IMR-90 (cell line): ENCODE measurements at regions not wholly inside any gene's neighbourhood (a gene's known extent, or its start where the extent isn't known, plus 50 kb on each side); places are given as distances from the start of the nearest gene placed in this dataset.

Experiments
- ATAC-seq: fragments of 200-7000 bp; cut with Tn5 transposase; 2 replicates; pipeline ENCODE4 v1.9.1; 2020; ENCODE audit warnings: low read depth, mild to moderate bottlenecking, moderate library complexity
- BruUV-seq: library from RNA; stranded (reverse); fragments of 400-500 nt; replicated peaks from 2 replicates; lab custom pipeline; 2021; lab: Mats Ljungman, UMichigan
- CTCF ChIA-PET: fragments of 300-600 bp; formaldehyde crosslinking; extraction: SDS; loops from one replicate; lab custom pipeline; 2021; ENCODE audit warnings: antibody characterized with exemption; lab: Yijun Ruan, JAX
- POLR2A ChIA-PET: fragments of 300-600 bp; sonication (Branson Sonifier 250); formaldehyde crosslinking; loops from one replicate; lab custom pipeline; 2022; ENCODE audit warnings: antibody characterized with exemption; ENCODE audit not compliant: unreplicated experiment; lab: Charles Lee
- DNase-seq: peaks from one replicate; pipeline ENCODE4 v3.0.0; 2013
- H2AFZ ChIP-seq: replicated peaks from 2 replicates; pipeline ENCODE3; 2013; ENCODE audit warnings: low read length, mild to moderate bottlenecking; ENCODE audit not compliant: poor library complexity
- H2AK5ac ChIP-seq: 2 replicates; pipeline ENCODE4 v1.6.1; 2013; ENCODE audit warnings: low read depth, low read length, inconsistent platforms
- H2AK9ac ChIP-seq: replicated peaks from 2 replicates; pipeline ENCODE3; 2013; ENCODE audit warnings: mild to moderate bottlenecking, low read depth, low read length, moderate library complexity; ENCODE audit not compliant: poor library complexity
- H2BK120ac ChIP-seq: 2 replicates; pipeline ENCODE4 v1.6.1; 2013; ENCODE audit warnings: low read depth, low read length, inconsistent platforms
- H2BK15ac ChIP-seq: 3 replicates; pipeline ENCODE4 v1.6.1; 2013; ENCODE audit warnings: low read depth, low read length, inconsistent platforms
- H2BK20ac ChIP-seq: 2 replicates; pipeline ENCODE4 v1.6.1; 2013; ENCODE audit warnings: low read depth, mild to moderate bottlenecking, inconsistent platforms, low read length, moderate library complexity
- H2BK5ac ChIP-seq: 2 replicates; pipeline ENCODE4 v1.6.1; 2013; ENCODE audit warnings: mild to moderate bottlenecking, low read depth, low read length, inconsistent platforms; ENCODE audit not compliant: poor library complexity, severe bottlenecking
- H3K14ac ChIP-seq: replicated peaks from 2 replicates; pipeline ENCODE4 v1.6.1; 2013; ENCODE audit warnings: low read depth, low read length, inconsistent platforms
- H3K18ac ChIP-seq: 2 replicates; pipeline ENCODE4 v1.6.1; 2013; ENCODE audit warnings: low read depth, low read length, control low read depth
- H3K23ac ChIP-seq: 2 replicates; pipeline ENCODE4 v1.6.1; 2013; ENCODE audit warnings: low read depth, low read length, inconsistent platforms
- H3K27ac ChIP-seq: 2 replicates; pipeline ENCODE4 v1.5.1; 2013; ENCODE audit warnings: mild to moderate bottlenecking, control low read depth, low read length; ENCODE audit not compliant: insufficient read depth
- H3K27me3 ChIP-seq: 2 replicates; pipeline ENCODE4 v1.6.1; 2013; ENCODE audit warnings: low read length; ENCODE audit not compliant: control insufficient read depth, insufficient read depth
- H3K36me3 ChIP-seq: 2 replicates; pipeline ENCODE4 v1.6.1; 2013; ENCODE audit warnings: low read length, mixed read lengths; ENCODE audit not compliant: control insufficient read depth, insufficient read depth
- H3K4ac ChIP-seq: 2 replicates; pipeline ENCODE4 v1.6.1; 2013; ENCODE audit warnings: low read depth, low read length, inconsistent platforms
- H3K4me1 ChIP-seq: 2 replicates; pipeline ENCODE4 v1.6.1; 2013; ENCODE audit warnings: low read length, mixed read lengths; ENCODE audit not compliant: control insufficient read depth, insufficient read depth
- H3K4me2 ChIP-seq: 2 replicates; pipeline ENCODE4 v1.6.1; 2013; ENCODE audit warnings: low read depth, mild to moderate bottlenecking, control low read depth, low read length, moderate library complexity
- H3K4me3 ChIP-seq: 2 replicates; pipeline ENCODE4 v1.5.1; 2013; ENCODE audit warnings: low read depth, mild to moderate bottlenecking, control low read depth, low read length, moderate library complexity; ENCODE audit not compliant: insufficient read depth
- H3K56ac ChIP-seq: 2 replicates; pipeline ENCODE4 v1.6.1; 2013; ENCODE audit warnings: low read length, inconsistent platforms; ENCODE audit not compliant: insufficient read depth; ENCODE audit errors: extremely low read depth
- H3K79me1 ChIP-seq, 2 experiments: 2 replicates each; pipeline ENCODE4 v1.6.1; 2013; ENCODE audit warnings: low read length in 2 of 2, inconsistent platforms in 1 of 2, low read depth in 1 of 2
- H3K9ac ChIP-seq: 2 replicates; pipeline ENCODE4 v1.6.1; 2013; ENCODE audit warnings: low read depth, low read length, control low read depth
- H3K9me1 ChIP-seq: 2 replicates; pipeline ENCODE4 v1.6.1; 2013; ENCODE audit warnings: low read length, inconsistent platforms; ENCODE audit not compliant: insufficient read depth
- H3K9me3 ChIP-seq: 2 replicates; pipeline ENCODE4 v1.6.1; 2013; ENCODE audit warnings: low read length; ENCODE audit not compliant: control insufficient read depth, insufficient read depth
- H4K20me1 ChIP-seq: 2 replicates; pipeline ENCODE4 v1.6.1; 2013; ENCODE audit warnings: low read length, inconsistent platforms; ENCODE audit not compliant: insufficient read depth
- H4K5ac ChIP-seq: 2 replicates; pipeline ENCODE4 v1.6.1; 2013; ENCODE audit warnings: mild to moderate bottlenecking, low read depth, low read length, control low read depth
- H4K8ac ChIP-seq, 2 experiments: 2 replicates each; pipeline ENCODE4 v1.6.1; 2013; ENCODE audit warnings: low read depth in 2 of 2, low read length in 2 of 2, control low read depth in 1 of 2, inconsistent platforms in 1 of 2
- H4K91ac ChIP-seq: 2 replicates; pipeline ENCODE4 v1.6.1; 2013; ENCODE audit warnings: low read depth, low read length, inconsistent platforms; ENCODE audit not compliant: insufficient read depth
- BHLHE40 ChIP-seq: fragments of 150-350 bp; IDR thresholded peaks from 2 replicates; pipeline ENCODE4 v1.6.1; 2016; ENCODE audit warnings: mild to moderate bottlenecking, low read depth, low read length
- CEBPB ChIP-seq: IDR thresholded peaks from 2 replicates; pipeline ENCODE4 v1.6.1; 2012; ENCODE audit warnings: low read depth, low read length, improper control_type of control experiment
- CTCF ChIP-seq: conservative IDR thresholded peaks from 2 replicates; pipeline ENCODE4 v1.5.1; 2012; ENCODE audit warnings: mild to moderate bottlenecking, low read depth, low read length, improper control_type of control experiment
- WGBS, 2 experiments: methylation state at CpG; one replicate each; pipeline versions ENCODE4 v1.1.5 to v1.1.7; 2013; ENCODE audit warnings: missing lambda C conversion rate in 2 of 2; ENCODE audit not compliant: insufficient read length in 1 of 2; ENCODE audit errors: extremely low coverage in 2 of 2; 5-methylcytosine and 5-hydroxymethylcytosine counted together
- dilution Hi-C: fragments of 300-500 bp; cut with HindIII; formaldehyde crosslinking; loops from one replicate; pipeline ENCODE4 v1.14.3; 2018; ENCODE audit warnings: low sequenced_read_pairs; ENCODE audit not compliant: unreplicated experiment
- in situ Hi-C: fragments of 300-500 bp; cut with MboI; formaldehyde crosslinking; loops from 3 replicates; pipeline ENCODE4 v1.14.3; 2019; ENCODE audit warnings: low sequenced_read_pairs, inconsistent platforms, mixed read lengths
- intact Hi-C: fragments of 100-400 bp; cut with micrococcal nuclease; formaldehyde crosslinking; loops from 2 replicates; pipeline ENCODE4 v1.10.0; 2022

GRCh38 chr1:56329970-56330369, 249.4 kb downstream of the PLPP3 start:
- H3K9me1 ChIP-seq = peaks cover 8% of the 10 kb centered on the region; the same call in 1 of the 2 replicates
- TF ChIP-seq CTCF (no peak), CEBPB (peak; percentile 85), BHLHE40 (no peak)
- POLR2A ChIA-PET = no interaction called here

More at GRCh38 chr1:56329970-56330369, 249.4 kb downstream of the PLPP3 start:
- H3K27ac ChIP-seq = no peak overlapping the region
- no peak overlapping the region for H2BK5ac ChIP-seq
- H2AK5ac ChIP-seq = no peak overlapping the region
- H3K79me1 ChIP-seq = no peaks in the 10 kb centered on the region
- H2BK15ac ChIP-seq = peak overlapping the region; percentile 84; the same call in 1 of the 3 replicates
- no peak overlapping the region for H3K4ac ChIP-seq
- no TSS peak for BruUV-seq
- DNase-seq (peak; percentile 17), ATAC-seq (no peak; the same call in 1 of the 2 replicates)
- no peak overlapping the region for H3K4me3 ChIP-seq
- H3K4me1 ChIP-seq = peaks cover 26% of the 10 kb centered on the region
- H2BK20ac ChIP-seq = no peak overlapping the region
- H3K9ac ChIP-seq = no peak overlapping the region
- intact Hi-C loops (loop anchor here (10.0 kb wide), 1 partner anchor 245 kb away; the partner anchor contains the start of gene PLPP3), in situ Hi-C loops (no loop called here), dilution Hi-C loops (no loop called here)
- WGBS, 2 experiments = no CpG with 5 or more reads among the region's 1 CpG
- H2AFZ ChIP-seq = no peak overlapping the region
- no peaks in the 10 kb centered on the region for H4K20me1 ChIP-seq
- H2AK9ac ChIP-seq = no peak overlapping the region
- H3K14ac ChIP-seq = no peak overlapping the region
- no peak overlapping the region for H2BK120ac ChIP-seq
- H4K5ac ChIP-seq = peak overlapping the region; percentile 68; the same call in 1 of the 2 replicates
- no peaks in the 10 kb centered on the region for H3K36me3 ChIP-seq
- no peak overlapping the region for H3K23ac ChIP-seq
- H4K91ac ChIP-seq = no peak overlapping the region
- H3K56ac ChIP-seq = no peak overlapping the region
- H3K27me3 ChIP-seq = no peaks in the 10 kb centered on the region
- CTCF ChIA-PET = interaction anchor here (1.0 kb wide), 1 partner anchor 43 kb away, joined by 5 read pairs; no protein-coding TSS in a partner anchor
- H3K4me2 ChIP-seq = peak overlapping the region; percentile 73
- peak overlapping the region; percentile 65 for H3K18ac ChIP-seq
- H3K9me3 ChIP-seq = no peaks in the 10 kb centered on the region
- H4K8ac ChIP-seq = no peak overlapping the region
